Astrocyte of the cerebellum (primary cell): ENCODE measurements at regions not wholly inside any gene's neighbourhood (a gene's known extent, or its start where the extent isn't known, plus 50 kb on each side); places are given as distances from the start of the nearest gene placed in this dataset.
A peak's percentile ranks its signal among the peaks of the same experiment; 100 is the strongest.
"Not testable (repeated sequence)": the region's sequence is repeated elsewhere in the genome, so short reads cannot be mapped to it uniquely, and the experiment has no call there.

ENCODE experiments used
- DNase-seq: peaks from one replicate; pipeline ENCODE4 v3.0.0-alpha.2; 2011; ENCODE audit warnings: low read depth
- H3K4me3 ChIP-seq: 2 replicates; pipeline ENCODE4 v1.5.1; 2011; ENCODE audit warnings: mild to moderate bottlenecking, low read depth, low read length, moderate library complexity
- in situ Hi-C: cut with HindIII; loops from 2 replicates; pipeline ENCODE4 v1.10.0; 2017; ENCODE audit warnings: low sequenced_read_pairs
- TF ChIP-seq, protein P1 (sequence below): IDR thresholded peaks from 2 replicates; pipeline ENCODE4 v1.5.1; 2012; ENCODE audit warnings: low read length, low read depth, moderate library complexity, mild to moderate bottlenecking; ENCODE audit errors: missing control alignments

DNA sequence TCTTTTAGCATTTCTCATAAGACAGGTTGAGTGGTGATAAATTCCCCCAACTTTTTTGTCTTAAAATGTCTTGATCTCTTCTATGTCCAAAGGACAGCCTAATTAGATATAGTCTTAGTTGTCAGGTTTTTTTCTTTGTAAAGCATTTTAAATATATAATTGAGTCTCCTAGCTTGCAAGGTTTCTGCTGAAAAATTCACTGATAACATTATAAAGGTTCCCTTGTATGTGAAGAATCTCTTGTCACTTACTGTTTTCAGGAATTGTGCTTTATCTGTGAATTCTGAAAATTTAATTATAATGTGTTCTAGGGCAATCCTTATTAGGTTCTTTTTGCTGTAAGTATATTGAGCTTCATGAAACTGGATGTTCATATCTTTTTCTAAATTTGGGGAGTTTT, 96.8 kb upstream of the ZNF92 start:
- DNase-seq: no peak
- TF ChIP-seq, protein P1, sequence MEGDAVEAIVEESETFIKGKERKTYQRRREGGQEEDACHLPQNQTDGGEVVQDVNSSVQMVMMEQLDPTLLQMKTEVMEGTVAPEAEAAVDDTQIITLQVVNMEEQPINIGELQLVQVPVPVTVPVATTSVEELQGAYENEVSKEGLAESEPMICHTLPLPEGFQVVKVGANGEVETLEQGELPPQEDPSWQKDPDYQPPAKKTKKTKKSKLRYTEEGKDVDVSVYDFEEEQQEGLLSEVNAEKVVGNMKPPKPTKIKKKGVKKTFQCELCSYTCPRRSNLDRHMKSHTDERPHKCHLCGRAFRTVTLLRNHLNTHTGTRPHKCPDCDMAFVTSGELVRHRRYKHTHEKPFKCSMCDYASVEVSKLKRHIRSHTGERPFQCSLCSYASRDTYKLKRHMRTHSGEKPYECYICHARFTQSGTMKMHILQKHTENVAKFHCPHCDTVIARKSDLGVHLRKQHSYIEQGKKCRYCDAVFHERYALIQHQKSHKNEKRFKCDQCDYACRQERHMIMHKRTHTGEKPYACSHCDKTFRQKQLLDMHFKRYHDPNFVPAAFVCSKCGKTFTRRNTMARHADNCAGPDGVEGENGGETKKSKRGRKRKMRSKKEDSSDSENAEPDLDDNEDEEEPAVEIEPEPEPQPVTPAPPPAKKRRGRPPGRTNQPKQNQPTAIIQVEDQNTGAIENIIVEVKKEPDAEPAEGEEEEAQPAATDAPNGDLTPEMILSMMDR: no peak
- H3K4me3 ChIP-seq: no peak overlapping the region
- in situ Hi-C loops: no loop called here

DNA sequence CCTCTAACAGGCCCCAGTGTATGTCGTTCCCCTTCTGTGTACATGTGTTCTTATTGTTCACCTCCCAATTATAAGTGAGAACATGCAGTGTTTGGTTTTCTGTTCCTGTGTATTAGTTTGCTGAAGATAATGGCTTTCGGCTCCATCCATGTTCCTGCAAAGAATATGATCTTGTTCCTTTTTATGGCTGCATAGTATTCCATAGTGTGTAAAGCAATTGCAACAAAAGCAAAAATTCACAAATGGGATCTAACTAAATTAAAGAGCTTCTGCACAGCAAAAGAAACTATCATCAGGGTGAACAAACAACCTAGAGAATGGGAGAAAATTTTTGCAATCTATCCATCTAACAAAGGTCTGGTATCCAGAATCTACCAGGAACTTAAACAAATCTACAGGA, 102.2 kb upstream of the ZNF92 start:
- H3K4me3 ChIP-seq, in situ Hi-C loops, DNase-seq: not testable (repeated sequence)

DNA sequence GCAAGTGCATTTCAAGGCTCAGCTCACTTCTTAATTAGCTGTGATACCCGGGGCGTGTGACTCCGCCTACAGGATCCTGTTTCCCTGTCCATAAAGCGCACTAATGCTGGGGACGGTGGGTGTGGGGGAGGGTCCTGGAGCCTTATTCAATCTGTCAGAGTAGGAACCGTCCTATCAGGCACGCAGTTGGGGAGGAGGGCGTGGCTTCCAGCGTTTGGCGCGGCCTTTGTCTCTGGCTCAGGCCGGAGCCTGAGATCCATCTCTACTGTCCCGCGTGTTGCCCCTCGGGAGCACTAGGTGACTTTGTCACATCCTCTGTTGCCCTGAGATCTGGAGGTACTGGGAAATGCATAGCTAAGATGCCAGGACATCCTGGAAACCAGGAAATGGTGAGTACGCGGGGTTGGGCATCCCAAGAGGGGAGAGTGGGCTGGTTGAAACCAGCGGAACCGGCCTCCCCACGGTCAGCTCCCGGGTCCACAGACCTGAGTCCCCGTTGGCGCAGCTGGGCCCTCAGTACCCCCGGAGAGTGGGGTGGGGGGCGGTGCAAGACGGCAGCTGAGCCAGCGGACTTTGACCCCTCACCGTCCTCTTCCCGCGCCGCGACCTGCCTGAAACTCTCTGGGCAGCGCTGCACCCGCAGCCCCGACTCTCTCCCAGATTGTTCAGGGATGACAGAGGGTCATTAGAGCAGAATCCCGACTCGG, 104.4 kb upstream of the ZNF92 start:
- in situ Hi-C loops: no loop called here
- TF ChIP-seq, protein P1: no peak
- H3K4me3 ChIP-seq: peak overlapping the region; percentile 70
- DNase-seq: peak; percentile 67

DNA sequence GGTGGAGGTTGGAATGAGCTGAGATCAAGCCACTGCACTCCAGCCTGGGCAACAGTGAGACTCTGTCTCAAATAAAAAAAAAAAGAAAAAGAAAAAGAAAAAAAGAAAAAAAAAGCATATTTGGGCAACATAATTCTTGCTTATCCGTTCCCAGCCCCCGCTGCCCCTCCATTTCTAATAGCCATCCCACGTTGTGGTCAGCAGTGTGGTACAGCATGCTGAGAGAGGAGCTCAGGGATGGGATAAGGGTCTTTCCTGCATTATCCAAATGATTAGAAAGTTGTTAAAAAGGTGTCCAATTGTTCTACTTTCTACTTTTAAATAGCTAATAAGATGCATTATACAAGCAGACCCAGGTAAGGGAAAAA, 104.9 kb upstream of the ZNF92 start:
- in situ Hi-C loops: no loop called here
- H3K4me3 ChIP-seq: peak overlapping the region; percentile 70
- TF ChIP-seq, protein P1: no peak

DNA sequence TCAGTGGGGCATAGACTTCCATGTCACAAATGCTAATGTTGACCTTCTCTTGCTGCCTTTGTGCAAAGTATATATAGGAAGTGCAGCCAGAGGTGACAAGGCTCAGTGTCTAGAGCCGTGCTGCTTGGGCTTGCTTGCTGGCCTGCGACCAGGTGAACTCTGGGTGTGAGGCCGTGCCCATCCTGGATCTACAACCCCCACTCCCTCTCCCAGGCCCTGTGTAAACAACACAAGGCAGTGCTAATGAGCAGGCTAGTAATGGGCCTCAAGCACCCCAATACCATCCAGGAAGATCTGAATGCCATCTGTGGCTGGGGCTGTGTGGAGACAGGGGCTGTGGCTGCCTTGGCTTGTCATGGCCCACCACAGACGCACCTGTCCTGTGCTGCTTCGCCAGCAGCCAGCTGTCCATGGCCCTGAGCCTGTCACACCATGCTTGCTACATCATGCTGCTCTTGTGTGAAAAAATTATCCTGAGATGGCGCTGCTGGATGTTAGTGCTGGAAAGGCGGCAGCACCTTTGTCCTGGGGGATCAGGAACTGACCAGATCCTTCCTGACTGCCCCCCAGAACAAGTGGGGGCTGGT, 107.6 kb upstream of the ZNF92 start:
- in situ Hi-C loops: no loop called here
- DNase-seq: no peak
- H3K4me3 ChIP-seq: no peak overlapping the region
- TF ChIP-seq, protein P1: no peak

More for the DNA sequence above, 104.9 kb upstream of the ZNF92 start:
- DNase-seq: no peak

DNA sequence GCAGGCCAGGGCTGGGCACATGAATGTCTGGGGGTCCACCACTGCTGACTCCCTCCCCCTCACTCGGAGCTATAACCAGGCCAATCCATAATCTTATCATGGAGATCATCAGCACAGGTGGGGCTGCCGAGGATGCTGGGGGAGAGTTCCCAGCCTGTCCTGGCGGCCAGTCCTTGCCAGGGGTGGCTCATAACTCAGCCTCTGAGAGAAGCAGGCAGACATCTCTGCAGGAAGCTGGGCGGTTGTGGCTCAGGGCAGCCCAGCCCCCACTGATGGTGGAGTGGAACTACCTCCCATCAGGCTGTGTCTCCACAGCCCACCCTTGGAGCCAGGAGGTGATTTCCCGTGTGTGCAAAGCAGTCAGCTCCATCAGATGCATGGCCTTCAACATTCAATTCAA, 109.4 kb upstream of the ZNF92 start:
- no peak overlapping the region for H3K4me3 ChIP-seq

DNA sequence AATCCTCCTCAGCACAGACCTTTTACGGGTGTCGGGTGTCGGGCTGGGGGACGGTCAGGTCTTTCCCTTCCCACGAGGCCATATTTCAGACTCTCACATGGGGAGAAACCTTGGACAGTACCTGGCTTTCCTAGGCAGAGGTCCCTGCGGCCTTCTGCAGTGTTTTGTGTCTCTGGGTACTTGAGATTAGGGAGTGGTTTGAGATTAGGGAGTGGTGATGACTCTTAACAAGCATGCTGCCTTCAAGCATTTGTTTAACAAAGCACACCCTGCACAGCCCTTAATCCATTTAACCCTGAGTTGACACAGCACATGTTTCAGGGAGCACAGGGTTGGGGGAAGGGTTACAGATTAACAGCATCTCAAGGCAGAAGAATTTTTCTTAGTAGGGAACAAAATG, 113.0 kb upstream of the ZNF92 start:
- in situ Hi-C loops, H3K4me3 ChIP-seq, DNase-seq: not testable (repeated sequence)

More for the DNA sequence above, 109.4 kb upstream of the ZNF92 start:
- no peak for DNase-seq
- TF ChIP-seq, protein P1: no peak
- in situ Hi-C loops: no loop called here

DNA sequence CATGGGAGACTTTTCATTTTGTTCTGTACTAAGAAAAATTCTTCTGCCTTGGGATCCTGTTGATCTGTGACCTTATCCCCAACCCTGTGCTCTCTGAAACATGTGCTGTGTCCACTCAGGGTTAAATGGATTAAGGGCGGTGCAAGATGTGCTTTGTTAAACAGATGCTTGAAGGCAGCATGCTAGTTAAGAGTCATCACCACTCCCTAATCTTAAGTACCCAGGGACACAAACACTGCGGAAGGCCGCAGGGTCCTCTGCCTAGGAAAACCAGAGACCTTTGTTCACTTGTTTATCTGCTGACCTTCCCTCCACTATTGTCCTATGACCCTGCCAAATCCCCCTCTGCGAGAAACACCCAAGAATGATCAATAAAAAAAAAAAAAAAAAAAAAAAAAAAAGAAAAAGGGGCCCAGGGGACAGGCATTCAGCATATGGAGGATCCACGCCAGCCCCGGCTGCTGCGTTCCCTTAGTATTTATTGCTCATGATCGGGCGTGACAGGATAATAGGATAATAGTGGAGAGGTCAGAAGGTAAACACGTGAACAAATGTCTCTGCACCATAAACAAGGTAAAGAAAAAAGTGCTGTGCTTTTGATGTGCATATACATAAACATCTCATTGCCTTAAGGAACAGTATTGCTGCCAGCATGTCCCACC, 113.7 kb upstream of the ZNF92 start:
- H3K4me3 ChIP-seq, DNase-seq, in situ Hi-C loops: not testable (repeated sequence)
